Stimulated activated CD8-positive, alpha-beta memory T cell treated with anti-CD3 and anti-CD28 coated beads, Interleukin-7, amount 100 ng/mL, for 1 hour (primary cell): ENCODE measurements at regions not wholly inside any gene's neighbourhood (a gene's known extent, or its start where the extent isn't known, plus 50 kb on each side); places are given as distances from the start of the nearest gene placed in this dataset.
"Not testable (repeated sequence)": the region's sequence is repeated elsewhere in the genome, so short reads cannot be mapped to it uniquely, and the experiment has no call there.

Source experiments
- DNase-seq, 2 donors: peaks; one replicate each; pipeline ENCODE4 v3.0.0-alpha.2; 2020; ENCODE audit warnings: low read depth in 2 of 2

- no peak for DNase-seq
Measured at GRCh38 chr2:195308163-195308562, 348.9 kb upstream of the SLC39A10 start.

DNA sequence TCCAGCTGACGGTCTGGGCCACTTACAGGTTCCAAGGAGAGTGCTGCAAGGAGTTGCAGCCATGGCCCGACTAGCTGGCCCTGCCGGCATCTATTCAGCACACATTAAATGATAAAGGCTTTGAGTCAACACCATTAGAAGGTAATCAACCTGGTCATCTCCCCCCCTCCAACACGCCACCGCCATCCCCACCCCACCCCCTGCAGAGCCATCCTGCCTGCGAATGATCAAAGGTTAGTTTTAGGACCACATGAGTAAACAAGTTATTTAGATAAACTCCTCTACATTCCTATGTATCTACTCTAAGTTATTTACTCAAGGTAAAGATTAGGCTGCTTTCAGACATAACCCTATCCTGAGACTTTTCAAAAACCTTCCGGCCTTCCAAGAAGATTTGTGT, 349.3 kb upstream of the SLC39A10 start:
- no peak for DNase-seq

- DNase-seq: no peak
Measured at GRCh38 chr2:195304310-195304709, 352.7 kb upstream of the SLC39A10 start.

- DNase-seq: no peak
Measured at GRCh38 chr2:195300631-195301030, 356.4 kb upstream of the SLC39A10 start.

DNA sequence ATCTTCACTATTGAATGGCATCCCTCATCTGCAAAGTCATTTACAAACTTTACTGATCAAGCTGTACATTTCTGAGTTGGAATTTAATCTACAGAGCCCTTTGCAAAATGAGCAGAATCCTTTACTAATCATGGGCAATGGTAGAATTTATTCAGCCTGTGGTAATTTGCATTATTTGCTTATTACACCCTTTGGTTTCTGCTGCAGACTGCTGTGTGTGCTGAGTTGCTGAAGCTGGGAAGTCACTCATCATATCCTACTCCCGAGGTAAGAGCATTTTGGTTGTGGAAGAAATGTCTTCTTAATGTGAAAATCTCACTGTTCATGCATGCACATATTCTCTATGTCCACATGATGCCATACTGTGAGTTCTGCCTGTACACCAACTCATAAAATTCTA, 357.4 kb upstream of the SLC39A10 start:
- DNase-seq: no peak

GRCh38 chr2:195296490-195296889, 360.5 kb upstream of the SLC39A10 start:
- no peak for DNase-seq

GRCh38 chr2:195289081-195289480, 367.9 kb upstream of the SLC39A10 start:
- DNase-seq: no peak

DNA sequence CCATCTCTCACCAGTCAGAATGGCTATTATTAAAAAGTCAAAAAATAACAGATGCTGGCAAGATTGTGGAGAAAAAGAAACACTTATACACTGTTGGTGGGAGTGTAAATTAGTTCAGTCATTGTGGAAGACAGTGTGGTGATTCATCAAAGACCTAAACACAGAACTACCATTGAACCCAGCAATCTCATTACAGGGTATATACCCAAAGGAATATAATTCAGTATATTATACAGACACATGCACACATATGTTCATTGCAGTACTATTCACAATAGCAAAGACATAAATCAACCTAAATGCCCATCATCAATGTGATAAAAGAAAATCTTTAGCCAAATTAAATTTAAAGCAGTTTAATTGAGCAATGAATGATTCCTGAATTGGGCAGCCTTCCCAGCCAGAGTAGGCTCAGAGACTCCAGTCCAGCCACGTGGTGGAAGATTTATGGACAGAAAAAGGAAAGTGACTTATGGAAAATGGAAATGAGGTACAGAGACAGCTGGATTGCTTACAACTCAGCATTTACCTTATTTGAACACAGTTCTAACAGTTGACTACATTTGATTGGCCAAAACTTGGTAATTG, 377.1 kb upstream of the SLC39A10 start:
- no peak for DNase-seq

GRCh38 chr2:195270466-195271039, 386.5 kb upstream of the SLC39A10 start:
- DNase-seq: no peak

DNA sequence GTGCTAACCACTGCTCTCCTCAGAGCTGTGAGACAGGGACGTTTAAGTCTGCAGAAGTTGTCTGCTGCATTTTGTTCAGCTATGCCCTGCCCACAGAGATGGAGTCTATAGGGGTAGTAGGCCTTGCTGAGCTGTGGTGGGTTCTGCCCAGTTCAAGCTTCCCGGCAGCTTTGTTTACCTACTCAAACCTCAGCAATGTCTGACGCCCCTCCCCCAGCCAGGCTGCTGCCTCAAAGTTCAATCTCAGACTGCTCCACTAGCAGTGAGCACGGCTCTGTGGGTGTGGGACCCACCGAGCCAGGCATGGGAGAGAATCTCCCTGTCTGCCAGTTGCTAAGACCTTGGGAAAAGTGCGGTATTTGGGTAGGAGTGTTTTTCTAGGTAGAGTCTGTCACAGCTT, 387.8 kb upstream of the SLC39A10 start:
- no peak for DNase-seq

DNA sequence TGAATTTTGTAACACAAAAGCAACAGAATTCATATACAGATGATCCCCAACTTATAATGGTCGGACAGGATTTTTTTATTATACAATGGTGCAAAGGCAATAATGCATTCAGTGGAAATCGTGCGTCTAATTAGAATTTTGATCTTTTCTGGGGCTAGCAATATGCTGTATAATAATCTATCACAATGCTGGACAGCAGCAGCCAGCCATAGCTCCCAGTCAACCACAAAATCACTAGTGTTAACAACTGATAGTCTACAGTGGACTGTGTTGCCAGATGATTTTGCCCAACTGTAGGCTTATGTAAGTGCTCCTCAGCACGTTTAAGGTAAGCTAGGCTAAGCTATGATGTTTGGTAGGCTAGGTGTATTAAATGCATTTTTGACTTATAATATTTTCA, 399.0 kb upstream of the SLC39A10 start:
- no peak for DNase-seq

DNA sequence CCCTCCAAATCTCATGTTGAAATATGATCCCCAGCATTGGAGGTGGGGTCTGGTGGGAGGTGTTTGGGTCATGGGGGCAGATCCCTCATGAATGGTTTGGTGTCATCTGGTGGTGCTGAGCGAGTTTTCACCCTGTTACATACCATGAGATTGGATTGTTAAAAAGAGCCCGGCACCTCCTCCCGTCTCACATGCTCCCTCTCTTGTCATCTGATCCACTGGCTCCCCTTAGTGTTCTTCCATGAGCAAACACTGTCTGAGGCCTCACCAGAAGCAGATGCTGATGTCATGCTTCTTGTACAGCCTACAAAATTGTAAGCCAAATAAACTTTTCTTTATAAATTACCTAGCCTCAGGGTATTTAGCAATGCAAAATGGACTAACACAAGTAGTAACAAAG, 405.0 kb upstream of the SLC39A10 start:
- no peak for DNase-seq

- DNase-seq: no peak
Measured at GRCh38 chr2:195251214-195251613, 405.8 kb upstream of the SLC39A10 start.

- DNase-seq: no peak
Measured at GRCh38 chr2:195238826-195239225, 418.2 kb upstream of the SLC39A10 start.

DNA sequence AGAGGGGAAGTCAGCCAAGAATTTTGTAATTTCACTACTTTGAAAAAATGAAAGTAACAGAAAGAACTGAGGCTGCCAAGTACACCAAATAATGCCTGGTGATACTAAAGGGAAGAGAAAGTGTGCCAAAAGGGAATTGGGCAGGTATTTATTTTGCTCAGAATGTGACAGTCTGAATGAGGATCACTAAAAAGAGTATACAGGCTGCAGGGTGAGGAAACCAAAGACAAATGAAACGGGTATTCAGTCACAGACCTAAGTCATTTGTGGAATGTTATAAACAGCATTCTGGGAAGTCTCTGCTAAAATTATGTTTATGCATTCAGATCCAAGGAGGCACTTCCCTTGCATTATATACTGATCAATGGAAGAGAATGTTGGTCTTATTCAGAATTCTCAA, 418.6 kb upstream of the SLC39A10 start:
- no peak for DNase-seq

DNA sequence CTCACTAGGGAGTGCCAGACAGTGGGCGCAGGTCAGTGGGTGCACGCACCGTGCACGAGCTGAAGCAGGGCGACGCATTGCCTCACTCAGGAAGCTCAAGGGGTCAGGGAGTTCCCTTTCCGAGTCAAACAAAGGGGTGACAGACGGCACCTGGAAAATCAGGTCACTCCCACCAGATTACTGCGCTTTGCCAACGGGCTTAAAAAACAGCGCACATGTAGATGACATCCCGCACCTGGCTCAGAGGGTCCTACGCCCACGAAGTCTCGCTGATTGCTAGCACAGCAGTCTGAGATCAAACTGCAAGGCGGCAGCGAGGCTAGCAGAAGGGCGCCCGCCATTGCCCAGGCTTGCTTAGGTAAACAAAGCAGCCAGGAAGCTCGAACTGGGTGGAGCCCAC, 428.5 kb upstream of the SLC39A10 start:
- not testable (repeated sequence) for DNase-seq

GRCh38 chr2:195214072-195214471, 443.0 kb upstream of the SLC39A10 start:
- DNase-seq: no peak

- no peak for DNase-seq
Measured at GRCh38 chr2:195212586-195212985, 444.4 kb upstream of the SLC39A10 start.

- DNase-seq: no peak
Measured at GRCh38 chr2:195202163-195202845, 454.7 kb upstream of the SLC39A10 start.

DNA sequence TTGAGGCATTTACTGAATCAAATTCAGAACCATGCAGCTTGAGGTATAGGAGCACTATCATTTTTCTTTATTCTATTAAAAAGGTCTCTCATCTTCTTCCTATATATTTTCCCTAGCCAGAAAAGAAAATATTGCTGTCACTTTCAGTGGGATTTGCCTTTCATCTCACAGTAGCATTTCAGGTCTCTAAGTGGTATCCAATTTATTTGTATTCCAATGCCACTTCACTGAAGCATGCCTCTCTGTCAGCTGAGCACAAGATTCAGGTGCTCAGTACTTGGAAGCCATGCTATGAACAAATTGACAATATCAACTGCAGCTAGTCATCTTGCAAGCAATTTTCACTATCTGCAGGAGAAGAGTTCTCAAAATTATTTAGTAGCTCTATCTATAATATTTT, 457.2 kb upstream of the SLC39A10 start:
- no peak for DNase-seq

GRCh38 chr2:195181059-195181705, 475.8 kb upstream of the SLC39A10 start:
- DNase-seq: no peak

DNA sequence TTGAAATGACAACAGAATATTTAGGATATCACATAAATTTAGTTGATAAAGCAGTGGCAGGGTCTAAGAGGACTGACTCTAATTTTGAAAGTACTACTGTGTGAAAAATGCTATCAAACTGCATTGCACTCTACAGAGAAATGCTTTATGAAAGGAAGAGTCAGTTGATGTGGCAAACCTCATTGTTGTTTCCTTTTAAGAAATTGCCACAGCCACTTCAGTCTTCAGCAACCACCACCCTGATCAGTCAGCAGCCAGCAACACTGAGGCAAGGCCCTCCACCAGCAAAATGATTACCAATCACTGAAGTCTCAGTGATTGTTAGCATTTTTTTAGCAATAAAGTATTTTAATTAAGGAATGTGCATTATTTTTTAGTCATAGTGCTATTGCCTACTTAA, 488.7 kb upstream of the SLC39A10 start:
- DNase-seq: no peak

DNA sequence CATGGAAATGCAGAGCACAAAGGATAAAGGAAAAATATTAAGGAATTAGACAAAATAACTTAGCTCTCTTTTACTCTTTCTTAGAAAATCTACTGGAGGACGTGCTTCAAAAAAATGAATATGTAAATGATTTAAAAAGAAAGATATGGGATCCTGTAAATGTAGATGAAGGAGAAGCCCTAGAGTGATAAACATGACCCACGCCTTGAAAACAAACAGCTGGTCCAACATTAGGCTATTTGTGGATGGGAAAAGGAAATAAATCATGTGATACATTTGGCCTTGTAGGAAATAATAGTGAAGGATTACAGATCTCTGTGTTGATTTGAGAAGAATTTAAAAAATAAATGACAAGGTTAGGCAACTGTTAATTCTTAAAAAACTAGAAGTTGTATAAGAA, 492.1 kb upstream of the SLC39A10 start:
- no peak for DNase-seq
